Limb (tissue), 2 donors: ENCODE measurements at regions not wholly inside any gene's neighbourhood (a gene's known extent, or its start where the extent isn't known, plus 50 kb on each side); places are given as distances from the start of the nearest gene placed in this dataset.

Source experiments
- DNase-seq, 2 donors: peaks; one replicate each; pipeline ENCODE4 v3.0.0-alpha.2; 2016; ENCODE audit errors: extremely low spot score in 2 of 2

DNA sequence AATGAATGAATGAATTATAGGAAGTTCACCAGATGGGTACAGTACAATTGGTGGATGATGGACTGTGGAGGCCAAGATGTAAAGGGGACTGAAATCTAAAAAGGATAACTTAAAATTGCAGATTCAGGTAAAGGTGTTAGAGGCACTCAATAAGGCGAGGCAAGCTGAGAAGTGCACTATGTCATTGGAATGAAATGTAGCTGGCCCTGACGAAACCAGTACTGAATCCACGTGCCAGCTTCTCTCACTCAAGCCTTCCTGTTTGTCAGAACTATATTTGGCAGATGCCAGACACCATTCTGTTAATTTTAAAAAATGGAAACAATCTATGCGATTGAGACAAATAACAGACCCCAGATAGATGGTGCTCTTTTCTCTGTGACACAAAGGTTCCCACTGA, 1039.1 kb upstream of the TENM3 start:
- no peak for DNase-seq

DNA sequence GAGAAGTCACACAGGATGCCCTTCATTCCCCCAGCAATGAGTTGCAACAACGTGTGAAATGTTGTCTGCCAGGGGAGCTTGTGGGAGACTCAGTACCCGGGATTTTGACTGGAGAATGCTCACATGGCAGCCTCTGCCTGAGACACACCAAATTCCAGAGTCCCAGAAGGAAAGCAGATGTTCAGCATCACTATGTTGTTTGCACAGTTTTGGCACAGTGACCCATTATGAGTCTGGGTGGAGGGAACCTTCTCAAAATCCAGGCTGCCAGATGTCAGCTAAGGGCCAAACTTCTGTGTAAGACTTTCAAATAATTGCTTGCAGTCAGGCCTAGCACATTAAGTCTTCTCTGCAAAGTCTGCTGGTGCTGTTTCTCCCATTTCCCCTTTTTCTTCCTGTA, 1029.7 kb upstream of the TENM3 start:
- peak in 1 of 2 donors; percentile 37 for DNase-seq

DNA sequence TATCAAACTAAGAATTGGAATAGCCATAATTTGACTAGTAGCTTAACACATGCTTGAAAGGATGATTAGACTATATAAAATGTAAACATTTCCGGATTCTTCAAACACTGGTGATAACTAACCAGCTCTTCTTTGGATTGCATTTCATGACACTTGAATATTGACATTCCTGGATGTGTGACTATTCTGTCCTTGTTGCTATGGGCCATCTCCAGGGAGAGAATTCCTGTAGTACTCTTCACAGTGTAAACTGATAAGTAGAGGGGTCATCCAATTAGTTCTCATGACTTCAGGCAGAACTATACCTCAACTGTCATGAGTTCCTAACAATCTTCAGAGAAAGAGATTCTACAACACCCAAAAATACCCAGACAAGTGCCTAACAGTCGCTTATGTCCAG, 1026.7 kb upstream of the TENM3 start:
- DNase-seq = no peak

DNA sequence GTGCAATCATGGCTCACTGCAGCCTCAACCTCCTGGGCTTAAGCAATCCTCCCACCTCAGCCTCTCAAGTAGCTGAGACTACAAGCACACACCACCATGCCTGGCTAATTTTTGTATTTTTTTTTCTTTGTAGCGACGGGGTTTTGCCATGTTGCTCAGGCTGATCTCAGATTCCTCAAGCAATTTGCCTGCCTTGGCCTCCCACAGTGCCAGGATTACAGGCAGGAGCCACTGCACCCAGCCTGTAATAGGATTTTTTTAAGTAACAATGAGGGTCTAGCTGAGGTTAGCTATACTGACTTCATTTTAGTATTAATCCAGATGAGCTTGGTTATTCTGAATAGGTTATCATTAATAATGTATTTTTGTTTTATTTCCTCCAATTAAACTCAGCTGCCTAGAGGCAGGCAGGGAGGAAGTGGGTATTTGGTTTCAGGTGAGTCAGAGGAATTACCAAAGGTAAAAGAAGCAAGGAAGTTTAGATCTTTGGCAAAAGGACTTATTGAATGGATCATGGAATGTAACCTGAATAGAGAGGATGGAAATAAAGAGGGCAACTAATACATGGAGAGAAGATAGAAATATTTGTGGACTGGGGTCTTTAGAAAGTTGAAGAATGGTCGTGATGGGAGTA, 1023.3 kb upstream of the TENM3 start:
- DNase-seq = no peak

DNA sequence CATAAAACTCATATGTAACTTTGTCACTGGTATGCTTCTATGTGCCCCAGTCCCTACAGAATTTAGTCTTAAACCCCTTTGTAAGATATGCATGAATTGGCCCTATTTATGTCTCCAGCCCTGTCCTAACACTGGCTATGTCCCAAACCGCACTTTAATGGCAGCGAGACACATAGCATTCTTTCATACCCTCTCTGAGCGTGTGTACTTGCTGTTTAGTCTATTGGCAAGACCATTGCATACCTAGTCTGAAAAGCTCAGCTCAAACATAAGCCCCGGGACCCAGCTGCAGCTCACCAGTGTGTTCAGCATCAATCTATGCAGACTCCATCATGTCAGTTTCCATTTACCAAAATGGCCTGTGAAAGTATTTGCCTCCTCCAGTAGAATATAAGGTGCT, 1018.4 kb upstream of the TENM3 start:
- DNase-seq = no peak

DNA sequence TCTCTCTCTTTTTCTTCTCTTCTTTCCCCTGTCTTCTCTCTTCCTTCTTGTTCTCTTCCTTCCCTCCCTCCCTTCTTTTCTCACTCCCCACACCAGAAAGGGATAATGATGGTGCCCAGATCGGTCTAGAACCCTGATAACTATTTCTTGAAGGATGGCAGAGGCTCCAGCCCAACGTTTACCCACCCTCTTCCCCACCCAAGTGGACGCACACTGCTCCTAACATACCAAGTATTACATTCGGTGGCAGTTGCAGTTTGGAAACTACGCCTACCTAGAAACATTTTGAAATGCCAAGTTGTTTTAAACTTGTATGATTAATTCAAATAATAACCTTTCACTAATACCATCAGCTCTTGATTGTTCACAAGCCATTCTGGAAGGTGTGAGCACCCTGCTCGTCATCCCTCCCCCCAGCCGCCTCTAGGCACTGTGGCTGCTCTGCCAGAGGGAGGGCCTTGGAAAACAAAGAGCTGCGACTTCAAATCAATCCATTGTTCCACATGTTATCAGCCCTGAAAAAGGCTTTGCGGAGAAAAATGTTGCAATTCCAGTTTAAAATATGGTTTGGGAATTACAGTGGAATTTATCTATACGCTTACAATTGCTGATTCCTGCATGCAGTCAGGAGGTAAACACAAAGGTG, 1017.5 kb upstream of the TENM3 start:
- no peak for DNase-seq

DNA sequence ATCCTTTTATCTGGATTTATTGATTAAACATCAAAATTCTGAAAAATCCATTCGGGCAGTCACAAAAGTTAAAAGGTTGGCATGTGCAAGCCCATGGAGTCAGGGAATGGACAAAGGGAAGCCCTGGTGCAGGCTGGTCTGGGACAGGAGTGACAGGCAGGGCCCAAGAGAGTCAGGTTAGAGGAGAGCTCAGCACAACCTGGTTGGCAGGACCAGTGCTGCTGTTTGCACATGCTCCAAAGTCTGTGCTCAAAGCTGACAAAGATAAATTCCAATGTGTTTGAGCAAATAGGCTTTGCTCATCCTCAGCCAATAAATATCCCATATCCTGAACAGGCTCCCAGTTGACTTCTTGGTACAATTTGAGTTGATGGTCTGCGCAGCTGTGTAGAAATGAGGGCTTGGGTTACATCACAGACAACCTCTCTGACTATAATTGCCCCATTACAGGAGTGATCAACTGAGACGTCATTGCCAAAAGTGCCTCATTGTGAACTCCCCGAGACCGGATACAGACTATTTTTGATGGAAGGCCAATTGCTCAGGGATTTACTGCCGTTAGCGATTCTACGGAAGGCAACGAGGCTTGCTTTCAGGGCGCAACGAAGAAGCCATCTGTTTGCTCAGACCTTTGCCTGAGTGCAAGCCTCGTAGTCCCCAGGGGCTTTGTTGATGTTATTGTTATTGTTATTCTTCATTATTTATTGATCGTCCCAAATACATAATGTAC, 1008.1 kb upstream of the TENM3 start:
- DNase-seq = no peak

DNA sequence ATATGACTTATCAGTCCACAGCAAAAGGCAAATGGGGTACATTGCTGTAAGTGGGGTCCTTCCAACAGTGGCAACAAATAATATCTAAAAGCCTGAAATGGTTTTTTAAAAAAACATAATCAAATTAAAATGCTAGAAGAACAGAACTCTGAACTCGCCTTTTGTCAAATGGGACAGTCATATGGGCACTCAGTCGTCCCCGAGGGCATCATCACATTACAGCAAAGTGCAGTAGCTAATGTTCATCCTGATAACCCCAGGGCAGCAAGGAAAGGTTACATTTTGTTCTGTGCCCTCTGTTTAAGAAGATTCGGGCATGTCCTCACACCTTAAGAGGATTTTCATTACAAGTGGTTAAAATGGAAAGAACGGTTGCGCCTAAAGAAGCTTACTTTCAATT, 997.9 kb upstream of the TENM3 start:
- DNase-seq = no peak

DNA sequence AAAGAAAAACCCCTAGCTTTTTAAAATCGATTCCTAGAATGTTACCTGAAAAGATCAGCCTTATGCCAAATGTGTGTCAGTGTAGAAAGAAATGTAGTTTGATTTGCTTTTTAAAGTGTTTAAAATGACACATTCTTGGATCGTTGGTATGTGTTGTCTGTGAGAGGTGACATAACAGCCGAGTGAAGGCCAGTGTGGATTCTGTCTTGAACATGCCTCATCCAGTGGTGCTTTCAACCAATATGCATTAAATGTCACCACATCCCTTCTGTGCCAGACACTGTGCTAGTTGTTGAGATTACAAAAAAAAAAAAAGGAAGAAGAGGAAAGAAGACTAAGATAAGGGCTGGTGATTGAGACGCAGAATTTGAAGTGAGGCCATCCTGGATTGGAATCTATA, 994.2 kb upstream of the TENM3 start:
- no peak for DNase-seq

DNA sequence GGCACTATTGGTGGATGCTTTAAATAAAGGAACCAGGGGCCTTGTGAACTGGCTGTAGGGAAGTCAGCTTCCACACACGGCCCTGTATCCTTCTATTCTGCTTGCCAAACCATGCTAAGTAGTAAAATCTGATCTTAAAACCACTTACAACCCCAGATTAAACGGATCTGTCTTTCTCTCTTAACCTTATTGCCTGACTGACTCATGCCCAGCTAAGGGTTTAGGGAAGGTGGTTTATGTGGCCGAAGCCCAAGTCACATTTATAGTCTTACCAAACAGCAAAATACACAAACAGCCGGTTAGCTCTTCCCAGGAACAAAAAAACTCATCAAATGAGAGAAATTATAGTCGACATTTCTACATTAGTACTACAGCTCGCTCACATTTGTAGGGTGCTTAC, 988.4 kb upstream of the TENM3 start:
- no peak for DNase-seq

DNA sequence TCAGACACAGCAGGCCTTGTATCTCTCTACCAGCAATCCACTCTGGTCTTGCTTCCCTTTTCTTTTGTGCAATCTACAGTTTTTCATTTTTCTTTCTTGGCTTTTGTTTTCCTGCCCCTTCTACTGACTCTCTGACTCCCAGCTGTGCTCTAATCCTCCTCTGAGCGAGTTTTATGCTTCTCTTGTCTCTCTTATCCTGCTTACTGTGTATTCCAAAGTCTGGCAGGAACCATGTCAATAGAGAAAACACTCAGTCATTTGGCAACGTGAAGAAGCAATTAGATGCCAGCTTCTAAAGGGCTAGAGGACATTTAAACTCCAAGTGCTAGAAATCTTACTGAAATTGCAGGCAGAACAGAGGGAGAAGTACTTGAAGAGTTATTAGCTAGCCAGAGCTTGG, 984.6 kb upstream of the TENM3 start:
- no peak for DNase-seq

DNA sequence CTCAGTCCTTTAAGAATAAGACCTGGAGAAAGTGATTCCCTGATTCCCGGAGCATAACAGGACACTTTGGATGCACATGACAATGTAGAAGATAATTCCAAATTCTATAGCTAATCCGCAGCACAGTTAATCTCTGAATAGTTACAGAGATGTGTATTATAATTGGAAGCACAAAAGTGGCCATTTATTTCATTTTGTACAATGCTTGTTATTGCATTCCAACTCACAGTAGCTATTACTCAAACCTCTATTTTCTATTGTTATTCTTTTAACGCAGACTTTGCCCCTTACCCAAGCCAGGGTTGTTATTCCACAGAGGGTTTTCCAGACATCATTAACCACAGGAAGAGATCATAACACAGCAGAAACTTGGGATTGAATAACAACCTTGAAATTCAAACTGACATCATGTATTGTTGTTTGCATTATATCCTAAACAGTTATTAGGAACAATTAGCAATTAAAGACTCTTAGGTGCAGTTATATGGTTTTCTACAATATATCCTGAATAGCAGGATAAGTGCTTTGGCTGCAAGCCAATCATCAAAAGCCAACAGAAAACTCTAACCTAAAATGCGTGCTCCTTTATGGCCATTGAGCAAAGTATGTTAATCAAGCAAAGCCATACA, 984.0 kb upstream of the TENM3 start:
- no peak for DNase-seq

DNA sequence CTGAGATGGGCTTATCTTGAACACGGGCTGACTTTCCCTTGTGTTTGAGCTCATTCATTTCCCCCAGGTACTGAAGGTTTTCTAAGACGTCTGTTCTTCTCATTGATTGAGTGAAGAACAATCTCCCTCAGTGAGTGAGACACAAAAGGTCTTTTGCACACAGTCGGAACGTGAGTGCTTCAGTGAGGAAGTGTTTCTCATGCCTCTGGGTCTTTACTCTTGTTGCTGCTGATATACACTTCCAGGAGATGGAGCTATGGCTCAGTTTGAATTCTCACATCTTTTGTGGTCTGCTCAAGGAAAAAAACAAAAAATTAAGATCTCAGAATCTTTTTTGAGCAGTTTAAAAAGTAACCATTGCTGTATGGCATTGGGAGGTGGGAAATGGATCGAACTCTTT, 981.9 kb upstream of the TENM3 start:
- no peak for DNase-seq

DNA sequence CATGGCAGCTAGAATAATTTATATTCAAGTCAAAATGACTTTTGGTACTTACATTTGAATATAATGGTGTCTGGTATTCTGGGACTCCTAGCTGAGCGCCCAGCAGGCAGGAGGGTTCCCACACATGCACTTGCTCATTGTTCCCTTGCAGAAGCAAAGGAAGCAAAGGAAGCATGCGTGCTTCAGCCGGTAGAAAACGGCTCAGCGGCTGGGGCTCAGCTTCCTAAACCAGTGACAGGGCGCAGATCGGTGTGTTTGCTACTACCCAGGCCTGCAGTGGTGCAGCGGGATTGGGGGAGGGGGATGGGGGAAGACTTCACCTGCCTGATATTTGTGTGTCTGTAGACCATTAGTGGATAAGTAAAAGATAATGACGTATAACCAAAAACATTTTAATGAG, 978.3 kb upstream of the TENM3 start:
- peak in 1 of 2 donors; percentile 34 for DNase-seq

DNA sequence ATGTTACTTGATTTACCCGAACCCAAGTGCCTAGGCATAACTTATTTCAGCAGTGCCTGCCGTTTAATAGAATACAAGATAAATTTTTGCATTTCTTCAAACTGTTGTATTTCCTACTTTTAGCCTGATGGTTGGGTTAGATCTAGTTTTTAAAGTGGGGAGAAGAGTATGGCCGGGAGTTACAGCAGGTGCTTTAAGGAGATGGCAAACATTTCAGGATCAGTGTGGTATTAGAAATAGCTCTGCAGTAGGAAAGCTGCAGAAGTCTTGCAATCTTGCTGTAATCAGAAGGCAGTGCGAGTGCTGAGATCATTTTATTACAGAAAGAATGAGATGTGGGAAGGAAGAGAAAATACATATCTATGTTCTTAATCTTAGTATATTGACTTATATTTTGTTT, 977.8 kb upstream of the TENM3 start:
- no peak for DNase-seq

DNA sequence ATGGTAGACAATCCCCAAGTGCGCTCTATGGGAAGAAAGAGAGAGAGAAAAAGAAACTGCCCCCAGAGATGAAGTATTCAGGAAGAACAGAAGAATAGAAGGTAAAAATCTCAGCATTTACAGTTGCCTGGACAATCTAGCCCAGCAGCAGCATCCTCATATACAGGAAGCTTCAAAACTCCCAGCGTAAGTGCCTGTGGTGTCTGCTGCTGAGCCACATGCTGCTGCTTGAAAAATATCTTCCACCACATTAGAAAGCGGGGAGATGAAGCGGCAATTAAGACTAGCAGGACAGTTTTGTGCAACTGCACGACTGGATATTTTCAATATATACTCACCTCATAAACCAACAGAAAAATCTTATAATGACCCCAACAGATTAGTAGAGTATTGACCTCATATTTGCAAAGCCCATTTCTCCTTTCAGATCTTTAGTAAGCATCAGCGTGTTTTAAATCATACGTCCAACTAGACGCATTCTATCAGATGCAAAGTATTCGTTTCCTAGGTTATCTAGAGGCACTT, 972.0 kb upstream of the TENM3 start:
- no peak for DNase-seq

DNA sequence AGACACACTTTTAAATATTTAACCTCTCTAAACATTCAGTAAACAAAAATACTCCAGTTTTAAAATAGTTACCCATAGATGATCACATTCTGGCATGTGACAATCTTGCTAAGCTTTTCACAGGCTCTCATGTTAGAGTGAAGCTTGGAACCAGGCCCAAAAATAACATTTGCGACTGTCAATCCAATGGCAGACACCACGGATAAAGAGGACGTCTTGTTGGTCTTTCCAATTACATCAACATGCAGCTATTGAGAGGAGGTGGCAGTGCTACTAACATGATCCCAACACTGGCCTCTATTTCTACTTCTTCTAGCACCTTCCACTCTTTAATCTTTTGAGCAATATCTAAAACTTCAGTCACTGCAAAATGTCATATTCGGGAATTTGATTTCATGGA, 970.8 kb upstream of the TENM3 start:
- no peak for DNase-seq

DNA sequence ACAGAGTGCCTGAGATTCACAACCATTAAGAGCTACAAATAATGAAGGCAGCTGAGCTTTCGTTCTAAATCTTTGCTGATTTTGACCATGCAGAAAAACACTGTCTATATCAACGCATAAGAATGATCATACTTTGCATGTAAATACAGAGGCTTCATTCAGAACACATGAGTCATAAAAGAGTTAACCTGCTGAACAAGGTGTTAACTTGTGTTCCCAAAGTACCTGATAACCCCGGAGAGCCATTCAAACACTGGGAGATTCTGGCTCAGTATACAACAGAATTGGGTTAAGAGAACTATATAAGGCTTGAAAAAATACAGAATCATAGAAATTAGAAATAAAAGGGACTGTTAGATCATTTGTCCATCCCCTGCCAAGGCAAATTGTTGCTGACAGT, 964.3 kb upstream of the TENM3 start:
- DNase-seq = no peak

DNA sequence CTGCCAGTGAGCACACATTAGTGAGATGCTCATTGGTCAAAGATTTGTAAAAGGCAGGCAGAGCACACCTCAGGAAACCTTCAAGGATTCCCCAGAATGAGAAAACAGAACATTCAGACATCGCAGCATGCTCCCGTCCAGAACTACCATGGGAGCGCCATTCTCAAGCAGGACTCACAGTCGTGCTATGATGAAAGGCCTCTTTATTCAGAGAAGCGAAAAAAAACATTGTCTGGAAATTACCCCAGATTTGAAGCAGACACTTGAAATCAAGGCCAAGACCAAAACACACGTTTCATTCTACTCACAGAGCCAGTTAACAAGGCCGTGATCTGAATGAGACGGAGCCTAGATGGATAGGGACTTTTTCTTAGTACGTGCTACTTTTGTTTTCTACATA, 961.8 kb upstream of the TENM3 start:
- no peak for DNase-seq

DNA sequence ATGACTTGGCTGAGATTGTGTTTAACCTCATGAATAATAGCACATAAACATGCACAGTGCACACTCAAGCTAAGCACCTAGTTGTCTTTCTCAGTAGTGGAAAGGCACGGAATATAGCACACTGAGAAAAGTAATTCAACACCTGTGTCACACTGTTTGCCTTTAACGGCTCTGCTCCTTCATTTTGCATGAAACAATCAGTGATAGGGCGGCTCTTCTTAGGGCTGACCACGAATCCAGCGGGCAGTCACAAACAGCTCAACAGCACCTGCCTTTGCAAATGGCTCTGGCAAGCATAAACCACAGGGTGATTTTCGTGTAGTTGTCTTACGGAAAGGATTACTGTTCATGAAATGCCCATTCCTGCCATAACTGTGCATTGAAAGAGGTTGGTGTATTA, 954.0 kb upstream of the TENM3 start:
- DNase-seq = no peak

DNA sequence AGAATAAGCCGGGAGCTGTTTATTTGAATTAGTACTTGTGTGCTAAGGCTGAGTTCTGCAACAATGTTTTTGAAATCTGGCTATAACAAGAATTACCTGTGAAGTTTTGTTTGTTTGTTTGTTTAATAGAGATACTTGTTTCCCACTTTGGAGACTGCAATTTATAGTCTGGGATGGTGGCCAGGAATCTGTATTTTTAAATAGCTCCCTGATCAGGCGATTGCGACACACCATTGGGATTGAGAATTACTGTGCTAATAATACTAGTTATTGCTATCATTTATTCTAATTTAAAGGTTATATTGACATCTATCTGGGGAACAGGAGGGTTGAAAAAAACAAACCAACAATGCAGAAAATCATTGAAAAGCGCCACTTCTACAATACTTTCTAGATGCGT, 951.6 kb upstream of the TENM3 start:
- DNase-seq = no peak

DNA sequence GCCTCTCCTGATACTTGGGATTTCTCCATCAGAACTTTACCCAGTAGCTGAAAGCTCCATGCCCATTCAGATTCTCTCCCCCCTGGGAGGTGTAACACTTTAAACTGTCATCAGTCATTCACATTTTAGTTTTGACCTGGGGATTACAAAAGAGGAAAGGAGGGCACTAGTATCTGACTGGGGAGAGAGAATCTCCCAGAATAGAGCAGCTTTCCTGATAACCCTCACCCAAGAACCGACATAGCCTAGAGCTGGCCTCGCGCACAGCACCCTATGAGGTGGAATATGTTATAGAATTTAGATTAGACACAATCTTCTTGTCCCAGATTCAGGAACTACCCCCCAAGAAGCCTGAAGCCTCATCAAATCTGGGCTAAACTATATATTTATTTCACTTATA, 950.2 kb upstream of the TENM3 start:
- DNase-seq = no peak
